GM18517 (cell line): ENCODE measurements at regions not wholly inside any gene's neighbourhood (a gene's known extent, or its start where the extent isn't known, plus 50 kb on each side); places are given as distances from the start of the nearest gene placed in this dataset.

Experiments
- ATAC-seq: cut with Tn5 transposase; IDR thresholded peaks from one replicate; pipeline ENCODE4 v1.9.1; 2021; ENCODE audit warnings: mild to moderate bottlenecking, moderate library complexity; ENCODE audit not compliant: unreplicated experiment

- ATAC-seq: no peak
Observed at GRCh38 chr7:145681159-145681558, 435.4 kb upstream of the CNTNAP2 start.

- no peak for ATAC-seq
Observed at GRCh38 chr7:145665499-145666258, 450.9 kb upstream of the CNTNAP2 start.

DNA sequence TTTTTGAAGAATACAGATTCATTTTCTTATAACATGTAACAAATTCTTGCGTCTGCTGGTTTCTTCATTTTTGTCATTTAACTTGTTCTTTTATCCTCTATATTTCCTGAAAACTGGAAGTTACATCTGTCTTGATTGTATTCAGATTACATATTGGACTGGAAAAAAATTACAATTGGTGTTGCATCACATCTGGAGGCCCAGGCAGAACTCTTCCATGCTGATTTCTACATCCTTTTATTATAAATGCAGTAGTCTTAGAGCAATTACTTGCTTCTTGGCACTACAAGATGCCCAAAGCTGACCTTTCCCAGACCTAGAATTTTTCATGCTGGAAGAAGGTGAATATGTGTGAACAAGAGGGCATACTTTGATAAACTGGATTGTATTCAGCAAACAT, 460.9 kb upstream of the CNTNAP2 start:
- no peak for ATAC-seq

GRCh38 chr7:145645135-145645515, 471.5 kb upstream of the CNTNAP2 start:
- ATAC-seq: no peak

DNA sequence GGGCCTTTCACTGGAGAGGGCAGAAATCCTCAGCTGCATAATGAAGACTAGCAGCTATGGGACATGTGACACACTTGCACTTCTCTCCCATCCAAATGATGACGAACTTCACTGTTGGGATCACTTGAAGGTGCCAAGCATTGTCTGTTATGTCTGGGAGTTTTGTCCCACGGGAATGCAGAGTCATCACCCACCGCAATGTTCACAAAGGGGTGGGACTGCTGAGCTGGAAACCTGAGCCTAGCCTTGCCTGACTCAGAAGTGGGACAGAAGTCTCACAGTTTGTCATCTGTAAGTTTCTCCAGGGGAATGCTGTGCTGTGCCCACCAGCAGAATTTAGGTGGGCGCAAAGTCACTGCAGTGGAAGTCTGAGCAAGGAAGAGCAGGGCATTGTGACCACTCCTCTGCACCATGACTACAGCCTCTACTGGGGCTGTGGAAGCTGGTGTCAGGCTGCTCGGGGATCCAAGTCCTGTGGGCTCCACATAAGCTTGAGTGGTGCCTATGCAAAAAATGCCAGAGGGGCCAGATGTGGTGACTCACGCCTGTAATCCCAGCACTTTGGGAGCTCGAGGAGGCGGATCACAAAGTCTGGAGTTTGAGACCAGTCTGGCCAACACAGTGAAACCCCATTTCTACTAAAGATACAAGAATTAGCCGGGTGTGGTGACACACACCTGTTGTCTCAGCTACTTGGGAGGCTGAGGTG, 472.0 kb upstream of the CNTNAP2 start:
- no peak for ATAC-seq

DNA sequence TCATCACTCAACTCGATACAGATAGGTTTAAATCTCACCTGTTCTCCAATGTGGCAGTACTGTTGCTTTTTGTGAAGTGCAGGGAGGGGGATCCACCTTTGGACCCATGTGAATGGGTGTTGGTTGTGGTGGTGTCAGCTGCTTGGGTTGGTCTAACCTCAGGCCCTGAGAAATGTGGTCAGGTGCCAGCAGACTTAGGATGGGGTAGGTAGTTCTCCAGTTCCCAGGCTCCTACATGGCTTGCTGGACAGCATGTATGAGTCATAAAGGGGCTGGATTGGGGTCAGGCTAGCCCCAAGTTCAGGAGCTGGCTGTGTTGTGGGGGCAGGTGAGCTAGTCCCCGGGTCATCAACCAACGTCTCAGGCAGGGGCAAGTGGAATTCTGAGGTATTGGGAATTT, 472.6 kb upstream of the CNTNAP2 start:
- no peak for ATAC-seq

DNA sequence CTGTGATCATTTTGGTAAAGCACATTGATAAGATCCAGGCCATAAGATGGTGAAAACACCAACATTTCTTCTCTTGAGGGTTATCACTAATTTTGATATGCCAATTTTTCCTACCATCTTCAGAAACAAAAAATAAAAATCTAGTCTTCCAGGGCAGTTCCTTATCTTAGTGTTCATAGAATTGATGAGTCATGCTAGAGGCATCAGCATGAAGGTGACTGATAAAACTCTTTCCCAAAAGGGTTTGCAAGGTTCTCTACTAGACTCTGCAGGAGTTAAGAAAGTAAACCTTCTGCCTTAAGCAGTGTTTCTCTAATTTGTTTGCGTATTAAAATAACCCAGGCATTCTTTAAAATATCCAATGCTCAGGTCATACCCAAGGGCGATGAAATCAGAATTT, 483.1 kb upstream of the CNTNAP2 start:
- no peak for ATAC-seq

DNA sequence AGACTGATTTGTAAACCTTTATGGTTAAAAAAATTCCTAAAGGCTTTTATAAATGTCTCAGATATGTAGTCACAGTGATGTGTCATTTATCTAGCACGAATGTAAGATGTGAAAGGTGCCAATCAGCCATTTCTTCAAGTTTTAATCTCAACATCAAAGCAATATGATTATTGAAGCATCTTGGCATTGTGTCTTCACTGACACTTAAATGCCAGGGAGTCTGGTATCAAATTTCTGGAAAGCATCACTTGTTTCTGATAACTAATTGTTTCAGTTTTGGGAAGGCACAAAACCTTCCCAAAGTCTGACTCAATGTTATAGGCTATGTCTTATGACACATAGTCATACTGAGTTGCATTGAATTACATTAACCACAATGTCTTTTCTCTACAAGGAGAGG, 492.0 kb upstream of the CNTNAP2 start:
- no peak for ATAC-seq

- ATAC-seq: no peak
Observed at GRCh38 chr7:145605963-145606362, 510.6 kb upstream of the CNTNAP2 start.

DNA sequence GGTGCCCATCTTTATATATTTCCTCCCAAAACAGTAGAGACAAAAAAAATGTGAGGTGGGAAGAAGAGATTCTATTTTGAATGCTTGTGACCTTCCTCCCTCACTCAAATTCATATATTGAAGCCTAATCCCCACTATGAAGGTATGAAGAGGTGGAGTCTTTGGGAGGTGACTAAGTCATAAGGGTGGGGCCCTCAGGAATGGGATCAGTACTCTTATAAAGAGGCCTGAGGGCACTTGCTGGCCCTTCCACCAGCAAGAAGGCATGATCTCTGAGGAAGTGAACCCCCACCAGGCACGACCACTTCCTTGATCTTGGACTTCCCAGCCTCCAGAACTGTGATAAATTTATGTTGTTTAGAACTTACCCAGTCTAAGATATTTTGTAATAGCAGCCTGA, 517.2 kb upstream of the CNTNAP2 start:
- ATAC-seq: no peak

- no peak for ATAC-seq
Observed at GRCh38 chr7:145584401-145584800, 532.2 kb upstream of the CNTNAP2 start.

- no peak for ATAC-seq
Observed at GRCh38 chr7:145582742-145583303, 533.8 kb upstream of the CNTNAP2 start.

DNA sequence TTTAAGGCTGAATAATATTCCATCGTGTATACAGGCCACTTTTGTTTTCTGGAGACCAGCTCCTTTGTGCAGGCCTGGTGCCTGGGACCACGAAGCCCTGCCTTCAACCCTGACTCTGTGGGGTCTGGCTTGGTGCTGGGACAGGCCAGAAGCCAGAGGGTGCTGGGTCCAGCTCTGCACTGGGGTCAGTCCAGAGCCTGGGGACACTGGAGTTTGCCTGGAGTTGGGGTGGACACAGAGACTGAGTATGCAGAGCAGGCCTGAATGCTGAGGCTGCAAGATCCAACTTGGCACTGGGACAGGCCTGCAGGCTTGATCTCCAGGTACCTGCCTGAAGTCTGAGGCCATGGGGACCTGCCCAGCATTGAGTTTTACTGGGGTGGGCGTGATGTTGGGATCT, 558.8 kb upstream of the CNTNAP2 start:
- no peak for ATAC-seq

DNA sequence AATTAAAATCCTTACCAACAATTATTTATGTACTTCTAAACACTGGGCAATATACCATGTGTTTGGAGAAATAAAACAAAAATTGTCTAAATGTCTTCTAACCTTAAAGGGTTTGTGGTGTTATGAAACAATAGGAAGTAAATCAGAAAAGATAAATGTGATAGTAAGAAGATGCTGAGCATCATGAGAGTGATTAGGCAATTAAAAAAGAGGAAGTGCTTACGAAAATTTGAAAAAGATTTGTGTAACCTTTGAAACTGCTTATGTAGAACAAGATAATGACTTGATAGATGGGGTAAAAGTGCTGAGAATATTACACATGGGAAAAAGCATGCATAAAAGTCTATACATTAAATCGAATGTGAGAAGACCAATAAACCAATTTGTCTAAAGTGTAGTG, 573.4 kb upstream of the CNTNAP2 start:
- ATAC-seq: no peak

DNA sequence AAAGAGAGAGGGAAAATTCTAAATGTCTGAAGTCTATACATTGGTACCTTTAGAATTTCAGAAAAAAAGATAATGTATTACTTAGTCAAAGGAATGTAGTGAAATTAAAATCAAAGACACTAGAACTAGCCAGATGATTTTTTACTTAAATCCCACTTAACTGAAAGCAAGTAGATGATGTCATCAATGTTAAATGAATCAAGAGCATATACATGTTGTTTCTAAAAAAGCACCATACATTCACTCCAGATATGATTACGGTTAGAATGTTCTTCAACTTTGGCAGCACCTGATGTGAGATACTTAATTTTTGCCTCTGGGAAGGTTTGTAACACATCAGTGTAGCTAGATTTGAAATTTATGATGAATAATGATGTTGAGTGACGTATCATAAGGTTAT, 576.7 kb upstream of the CNTNAP2 start:
- no peak for ATAC-seq

DNA sequence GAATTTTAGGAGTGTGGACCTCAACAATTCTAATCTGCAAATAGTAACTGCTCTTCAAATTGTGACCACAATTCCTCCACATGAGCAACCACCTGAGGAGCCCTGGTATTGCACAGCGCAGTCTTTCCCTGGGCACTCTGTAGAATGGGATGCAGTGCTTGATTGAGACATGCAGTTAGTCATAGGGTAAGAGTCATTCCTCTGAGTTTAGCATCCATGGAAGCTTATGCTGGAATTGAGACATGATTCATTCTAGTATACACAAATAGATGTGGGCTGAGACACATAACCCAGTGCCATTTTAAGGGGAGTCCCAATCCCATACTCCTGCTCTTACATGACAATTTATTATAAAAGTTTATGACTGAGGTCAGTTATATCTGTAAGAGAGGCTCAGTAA, 582.3 kb upstream of the CNTNAP2 start:
- no peak for ATAC-seq

DNA sequence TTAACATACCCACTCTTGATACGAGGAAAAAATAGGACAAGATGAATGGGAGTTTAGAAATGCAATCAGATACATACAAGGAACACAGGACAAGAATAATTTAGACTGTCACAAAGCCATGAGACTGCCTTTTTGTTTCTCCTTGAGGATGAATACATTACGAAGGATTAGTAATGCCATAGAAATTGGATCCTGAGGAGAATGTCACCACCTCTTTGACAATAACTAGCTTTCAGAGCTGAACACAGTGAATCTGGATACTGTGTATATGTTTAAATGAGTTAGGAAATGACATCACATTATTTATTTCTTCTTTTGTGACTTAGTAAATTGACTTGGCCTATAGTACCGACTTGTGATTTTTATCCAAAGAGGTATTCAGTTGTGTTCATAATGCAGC, 596.3 kb upstream of the CNTNAP2 start:
- ATAC-seq: no peak

GRCh38 chr7:145511004-145511403, 605.6 kb upstream of the CNTNAP2 start:
- no peak for ATAC-seq

- no peak for ATAC-seq
Observed at GRCh38 chr7:145497911-145498525, 618.6 kb upstream of the CNTNAP2 start.

GRCh38 chr7:145490356-145490755, 626.2 kb upstream of the CNTNAP2 start:
- no peak for ATAC-seq

- ATAC-seq: no peak
Observed at GRCh38 chr7:145489609-145490008, 627.0 kb upstream of the CNTNAP2 start.

DNA sequence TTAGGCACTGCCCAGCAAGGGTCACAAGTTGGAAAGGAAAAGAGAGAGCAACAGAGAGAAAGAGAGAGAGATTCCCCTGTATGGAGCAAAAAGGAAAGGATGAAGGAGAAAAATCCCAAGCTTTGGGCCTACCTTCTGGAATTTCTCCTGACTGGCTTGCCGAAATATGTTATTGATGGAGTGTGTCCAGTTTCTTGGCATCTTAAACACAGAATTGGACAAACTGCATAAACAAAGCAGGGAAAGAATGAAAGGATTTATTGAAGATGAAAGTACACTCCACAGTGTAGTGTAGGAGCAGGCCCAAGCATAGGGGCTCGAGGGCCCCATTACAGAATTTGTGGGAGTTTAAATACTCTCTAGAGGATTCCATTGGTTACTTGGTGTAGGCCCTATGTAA, 627.8 kb upstream of the CNTNAP2 start:
- ATAC-seq: no peak
